ENCODE measurements at regions not wholly inside any gene's neighbourhood (a gene's known extent, or its start where the extent isn't known, plus 50 kb on each side); places are given as distances from the start of the nearest gene placed in this dataset.

- H3K9me3 Mint-ChIP-seq, result peaks cover 38% of the 10 kb centered on the region
- H3K27ac ChIP-seq (ENCODE audit: low read depth), result no peak overlapping the region
- no peak overlapping the region for H3K4me3 ChIP-seq
- H3K79me2 ChIP-seq (replicated peaks; ENCODE audit: insufficient read depth), result no peaks in the 10 kb centered on the region
- H3K4me3 Mint-ChIP-seq, result no peak overlapping the region
- no peaks in the 10 kb centered on the region for H3K4me1 Mint-ChIP-seq
- no peak overlapping the region for H3K27ac Mint-ChIP-seq
- no peaks in the 10 kb centered on the region for H4K20me1 ChIP-seq (replicated peaks; ENCODE audit: insufficient read depth)
- H3K9me2 ChIP-seq (ENCODE audit: insufficient read depth), result peaks cover 14% of the 10 kb centered on the region; the same call in 1 of the 2 replicates
- ATAC-seq, result no peak
- no peaks in the 10 kb centered on the region for H3K4me1 ChIP-seq (ENCODE audit: insufficient read depth)
- no peaks in the 10 kb centered on the region for H3F3A ChIP-seq (replicated peaks; ENCODE audit: low read depth)
- no peak overlapping the region for H2AFZ ChIP-seq
- no peaks in the 10 kb centered on the region for H3K36me3 ChIP-seq (ENCODE audit: insufficient read depth)
- TF ChIP-seq POLR2AphosphoS5 (IDR thresholded peaks at IDR 0.05; ENCODE audit: low read depth) (no peak), JUNB (IDR thresholded peaks at IDR 0.05; ENCODE audit: unreplicated experiment) (no peak), NANOG (IDR thresholded peaks at IDR 0.05; ENCODE audit: borderline replicate concordance) (no peak), ZNF114 (CRISPR knock-in tag; IDR thresholded peaks at IDR 0.05) (no peak), EZH2phosphoT487 (IDR thresholded peaks at IDR 0.05; ENCODE audit: unreplicated experiment) (no peak), CTCF (conservative IDR thresholded peaks at IDR 0.05; ENCODE audit: low read depth in 2 of 2) (no peak), CREB1 (CRISPR knock-in tag; IDR thresholded peaks at IDR 0.05; ENCODE audit: low read depth) (no peak)
- peaks cover 3% of the 10 kb centered on the region for H3K27me3 Mint-ChIP-seq (ENCODE audit: insufficient read depth, low read depth, poor library complexity)
- no peaks in the 10 kb centered on the region for H3K27me3 ChIP-seq (ENCODE audit: insufficient read depth)
- H3K36me3 Mint-ChIP-seq (ENCODE audit: low read depth), result peaks cover 23% of the 10 kb centered on the region; the same call in 2 of the 3 replicates
- no peak overlapping the region for H3K4me2 ChIP-seq
- DNase-seq (ENCODE audit: low spot score), result no peak
Measured at GRCh38 chr12:23463172-23463571, 486.3 kb downstream of the SOX5 start.

GRCh38 chr12:23464241-23464812 lies 485.1 kb downstream of the SOX5 start:
- Histone ChIP-seq H3K4me1 (ENCODE audit: insufficient read depth) (no peaks in the 10 kb centered on the region), H3K4me3 (no peak overlapping the region), H3K79me2 (replicated peaks; ENCODE audit: insufficient read depth) (no peaks in the 10 kb centered on the region), H4K20me1 (replicated peaks; ENCODE audit: insufficient read depth) (no peaks in the 10 kb centered on the region), H2AFZ (no peak overlapping the region), H3K36me3 (ENCODE audit: insufficient read depth) (no peaks in the 10 kb centered on the region), H3K27ac (ENCODE audit: low read depth) (no peak overlapping the region), H3F3A (replicated peaks; ENCODE audit: low read depth) (no peaks in the 10 kb centered on the region), H3K4me2 (no peak overlapping the region), H3K27me3 (ENCODE audit: insufficient read depth) (no peaks in the 10 kb centered on the region), H3K9me2 (ENCODE audit: insufficient read depth) (peaks cover 14% of the 10 kb centered on the region; the same call in 1 of the 2 replicates)
- Mint-ChIP-seq H3K36me3 (ENCODE audit: low read depth) (peaks cover 23% of the 10 kb centered on the region; the same call in 2 of the 3 replicates), H3K27ac (no peak overlapping the region), H3K4me1 (no peaks in the 10 kb centered on the region), H3K4me3 (no peak overlapping the region), H3K9me3 (peaks cover 44% of the 10 kb centered on the region), H3K27me3 (ENCODE audit: insufficient read depth, low read depth, poor library complexity) (peaks cover 3% of the 10 kb centered on the region)
- no peak for DNase-seq (ENCODE audit: low spot score)
- no peak for ATAC-seq
- TF ChIP-seq ZNF331 (CRISPR knock-in tag; IDR thresholded peaks at IDR 0.05; ENCODE audit: low read depth) (no peak), EZH2phosphoT487 (IDR thresholded peaks at IDR 0.05; ENCODE audit: unreplicated experiment) (no peak), EZH2 (IDR thresholded peaks at IDR 0.05; ENCODE audit: low read depth, unreplicated experiment) (no peak), JUNB (IDR thresholded peaks at IDR 0.05; ENCODE audit: unreplicated experiment) (no peak), ZNF462 (CRISPR knock-in tag; IDR thresholded peaks at IDR 0.05) (no peak), REST (IDR thresholded peaks at IDR 0.05; ENCODE audit: unreplicated experiment) (no peak)

All from GM23338 (cell line).